ENCODE measurements at regions not wholly inside any gene's neighbourhood (a gene's known extent, or its start where the extent isn't known, plus 50 kb on each side); places are given as distances from the start of the nearest gene placed in this dataset.
"Not testable (repeated sequence)": the region's sequence is repeated elsewhere in the genome, so short reads cannot be mapped to it uniquely, and the experiment has no call there.

- H3K27me3 Mint-ChIP-seq = no peaks in the 10 kb centered on the region
- no peaks in the 10 kb centered on the region for H3K36me3 Mint-ChIP-seq
- no peak overlapping the region for H3K4me3 Mint-ChIP-seq
- no peaks in the 10 kb centered on the region for H3K9me3 Mint-ChIP-seq
- peaks cover 4% of the 10 kb centered on the region for H3K4me1 Mint-ChIP-seq
- DNase-seq (ENCODE audit: low spot score in 2 of 2) (no peak), ATAC-seq (ENCODE audit: low read depth) (no peak)
- no peak overlapping the region for H3K27ac Mint-ChIP-seq
Measured at GRCh38 chr1:172717722-172718465, 59.0 kb downstream of the FASLG start.

GRCh38 chr1:172719066-172719627 is 60.2 kb downstream of the FASLG start:
- H3K36me3 Mint-ChIP-seq = no peaks in the 10 kb centered on the region
- ATAC-seq (ENCODE audit: low read depth) (no peak), DNase-seq (ENCODE audit: low spot score in 2 of 2) (no peak)
- no peak overlapping the region for H3K4me3 Mint-ChIP-seq
- H3K27ac Mint-ChIP-seq = no peak overlapping the region
- no peaks in the 10 kb centered on the region for H3K27me3 Mint-ChIP-seq
- no peaks in the 10 kb centered on the region for H3K9me3 Mint-ChIP-seq
- peaks cover 7% of the 10 kb centered on the region for H3K4me1 Mint-ChIP-seq

GRCh38 chr1:172719694-172720138 is 60.8 kb downstream of the FASLG start:
- Mint-ChIP-seq H3K27ac (no peak overlapping the region), H3K9me3 (no peaks in the 10 kb centered on the region), H3K36me3 (no peaks in the 10 kb centered on the region), H3K4me1 (peaks cover 10% of the 10 kb centered on the region), H3K27me3 (no peaks in the 10 kb centered on the region), H3K4me3 (no peak overlapping the region)
- peak; percentile 61 for ATAC-seq (ENCODE audit: low read depth)
- peak in 1 of 2 donors; percentile 45 for DNase-seq (ENCODE audit: low spot score in 2 of 2)

- no peaks in the 10 kb centered on the region for H3K36me3 Mint-ChIP-seq
- H3K4me1 Mint-ChIP-seq = peaks cover 16% of the 10 kb centered on the region
- H3K27ac Mint-ChIP-seq = no peak overlapping the region
Measured at GRCh38 chr1:172720339-172720738, 61.4 kb downstream of the FASLG start.

GRCh38 chr1:172723251-172723650 is 64.3 kb downstream of the FASLG start:
- Mint-ChIP-seq H3K36me3 (no peaks in the 10 kb centered on the region), H3K9me3 (peaks cover 2% of the 10 kb centered on the region), H3K4me1 (peaks cover 17% of the 10 kb centered on the region), H3K4me3 (no peak overlapping the region), H3K27me3 (no peaks in the 10 kb centered on the region), H3K27ac (no peak overlapping the region)
- no peak for ATAC-seq (ENCODE audit: low read depth)
- no peak for DNase-seq (ENCODE audit: low spot score in 2 of 2)

More at GRCh38 chr1:172720339-172720738, 61.4 kb downstream of the FASLG start:
- no peak for DNase-seq (ENCODE audit: low spot score in 2 of 2)
- no peak for ATAC-seq (ENCODE audit: low read depth)
- Mint-ChIP-seq H3K27me3 (no peaks in the 10 kb centered on the region), H3K9me3 (no peaks in the 10 kb centered on the region), H3K4me3 (no peak overlapping the region)

GRCh38 chr1:172724232-172724631 is 65.3 kb downstream of the FASLG start:
- DNase-seq (ENCODE audit: low spot score in 2 of 2) (no peak), ATAC-seq (ENCODE audit: low read depth) (no peak)
- Mint-ChIP-seq H3K4me3 (no peak overlapping the region), H3K9me3 (peaks cover 2% of the 10 kb centered on the region), H3K36me3 (peaks cover 4% of the 10 kb centered on the region), H3K27me3 (no peaks in the 10 kb centered on the region), H3K27ac (peak overlapping the region; percentile 81), H3K4me1 (peaks cover 17% of the 10 kb centered on the region)

GRCh38 chr1:172724765-172725613 is 66.1 kb downstream of the FASLG start:
- Mint-ChIP-seq H3K9me3 (peaks cover 2% of the 10 kb centered on the region), H3K27ac (peak overlapping the region; percentile 81), H3K4me1 (peaks cover 13% of the 10 kb centered on the region), H3K27me3 (no peaks in the 10 kb centered on the region), H3K36me3 (peaks cover 4% of the 10 kb centered on the region), H3K4me3 (no peak overlapping the region)
- DNase-seq (ENCODE audit: low spot score in 2 of 2) (no peak), ATAC-seq (ENCODE audit: low read depth) (peak; percentile 94)

GRCh38 chr1:172726740-172727139 is 67.8 kb downstream of the FASLG start:
- H3K4me1 Mint-ChIP-seq = peaks cover 13% of the 10 kb centered on the region
- no peak overlapping the region for H3K4me3 Mint-ChIP-seq
- H3K27me3 Mint-ChIP-seq = no peaks in the 10 kb centered on the region
- no peak for ATAC-seq (ENCODE audit: low read depth)
- DNase-seq (ENCODE audit: low spot score in 2 of 2) = no peak
- peaks cover 2% of the 10 kb centered on the region for H3K9me3 Mint-ChIP-seq
- H3K36me3 Mint-ChIP-seq = peaks cover 4% of the 10 kb centered on the region
- peak overlapping the region; percentile 31 for H3K27ac Mint-ChIP-seq

GRCh38 chr1:172727275-172727857 is 68.5 kb downstream of the FASLG start:
- DNase-seq (ENCODE audit: low spot score in 2 of 2) (no peak), ATAC-seq (ENCODE audit: low read depth) (no peak)
- Mint-ChIP-seq H3K36me3 (peaks cover 4% of the 10 kb centered on the region), H3K27ac (no peak overlapping the region), H3K4me3 (no peak overlapping the region), H3K4me1 (peaks cover 13% of the 10 kb centered on the region), H3K9me3 (peaks cover 2% of the 10 kb centered on the region), H3K27me3 (no peaks in the 10 kb centered on the region)

GRCh38 chr1:172727956-172728603 is 69.2 kb downstream of the FASLG start:
- Mint-ChIP-seq H3K27ac (no peak overlapping the region), H3K27me3 (no peaks in the 10 kb centered on the region), H3K9me3 (peaks cover 2% of the 10 kb centered on the region), H3K4me3 (no peak overlapping the region), H3K36me3 (peaks cover 4% of the 10 kb centered on the region), H3K4me1 (peaks cover 13% of the 10 kb centered on the region)
- no peak for DNase-seq (ENCODE audit: low spot score in 2 of 2)
- ATAC-seq (ENCODE audit: low read depth) = peak; percentile 34

- not testable (repeated sequence) for ATAC-seq (ENCODE audit: low read depth); H3K27ac Mint-ChIP-seq; H3K36me3 Mint-ChIP-seq; H3K9me3 Mint-ChIP-seq; H3K4me3 Mint-ChIP-seq; DNase-seq (ENCODE audit: low spot score in 2 of 2); H3K27me3 Mint-ChIP-seq
- H3K4me1 Mint-ChIP-seq = peaks cover 14% of the 10 kb centered on the region
Measured at GRCh38 chr1:172728705-172729104, 69.8 kb downstream of the FASLG start.

- ATAC-seq (ENCODE audit: low read depth) = no peak
- Mint-ChIP-seq H3K27me3 (no peaks in the 10 kb centered on the region), H3K36me3 (peaks cover 4% of the 10 kb centered on the region), H3K9me3 (peaks cover 2% of the 10 kb centered on the region), H3K27ac (no peak overlapping the region), H3K4me1 (peaks cover 3% of the 10 kb centered on the region), H3K4me3 (no peak overlapping the region)
- no peak for DNase-seq (ENCODE audit: low spot score in 2 of 2)
Measured at GRCh38 chr1:172732427-172732826, 73.5 kb downstream of the FASLG start.

- Mint-ChIP-seq H3K9me3 (no peaks in the 10 kb centered on the region), H3K4me3 (no peak overlapping the region), H3K36me3 (peaks cover 2% of the 10 kb centered on the region), H3K27me3 (no peaks in the 10 kb centered on the region), H3K27ac (peak overlapping the region; percentile 55), H3K4me1 (peaks cover 3% of the 10 kb centered on the region)
- peak; percentile 56 for ATAC-seq (ENCODE audit: low read depth)
- no peak for DNase-seq (ENCODE audit: low spot score in 2 of 2)
Measured at GRCh38 chr1:172733815-172734214, 74.9 kb downstream of the FASLG start.
